GM12891 (cell line): ENCODE measurements at regions not wholly inside any gene's neighbourhood (a gene's known extent, or its start where the extent isn't known, plus 50 kb on each side); places are given as distances from the start of the nearest gene placed in this dataset.

Source experiments
- PAX5 ChIP-seq: IDR thresholded peaks from 2 replicates; pipeline ENCODE4 v1.6.1; 2011; ENCODE audit warnings: low read length, moderate library complexity, mild to moderate bottlenecking; ENCODE audit not compliant: insufficient read depth, severe bottlenecking
- POLR2A ChIP-seq: IDR thresholded peaks from 2 replicates; pipeline ENCODE4 v1.6.1; 2011; ENCODE audit warnings: low read depth, low read length, control low read depth
- POLR2AphosphoS5 ChIP-seq: IDR thresholded peaks from 2 replicates; pipeline ENCODE4 v1.6.1; 2011; ENCODE audit warnings: low read depth, low read length, control low read depth
- POU2F2 ChIP-seq: IDR thresholded peaks from 2 replicates; pipeline ENCODE4 v1.6.1; 2011; ENCODE audit warnings: low read depth, mild to moderate bottlenecking, control low read depth, low read length, moderate library complexity
- SPI1 ChIP-seq: IDR thresholded peaks from 2 replicates; pipeline ENCODE4 v1.6.1; 2011; ENCODE audit warnings: low read depth, low read length, control low read depth
- TAF1 ChIP-seq: IDR thresholded peaks from 2 replicates; pipeline ENCODE4 v1.6.1; 2011; ENCODE audit warnings: low read depth, low read length, control low read depth

DNA sequence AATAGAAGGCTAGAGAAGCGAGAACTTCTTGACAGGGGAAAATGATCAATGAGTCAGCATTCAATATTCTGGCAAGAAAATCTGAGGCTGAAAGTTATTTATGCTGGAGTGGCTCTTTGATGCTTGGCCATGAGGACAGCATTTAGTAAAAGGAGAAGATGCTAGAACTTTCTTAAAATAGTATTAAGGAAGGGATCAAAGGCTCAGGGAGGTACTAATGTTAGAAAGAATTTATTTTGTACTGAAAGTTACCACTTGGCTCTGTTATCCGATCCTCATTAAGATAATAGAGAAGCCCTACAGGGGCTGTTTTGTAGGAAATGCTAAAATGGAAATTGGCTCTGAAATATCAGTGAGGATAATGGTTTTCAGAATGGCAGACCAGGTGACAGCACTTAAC lies 1774.6 kb upstream of the PCDH20 start:
- TF ChIP-seq POLR2A (no peak), POLR2AphosphoS5 (no peak), SPI1 (no peak), TAF1 (no peak), POU2F2 (no peak), PAX5 (no peak)
